IPS-20b (cell line): ENCODE measurements at regions not wholly inside any gene's neighbourhood (a gene's known extent, or its start where the extent isn't known, plus 50 kb on each side); places are given as distances from the start of the nearest gene placed in this dataset.

Source experiments
- H3K27ac ChIP-seq: one replicate; pipeline ENCODE4 v1.5.1; 2013; ENCODE audit warnings: low read length
- H3K27me3 ChIP-seq: 2 replicates; pipeline ENCODE4 v1.6.1; 2013; ENCODE audit warnings: mild to moderate bottlenecking, low read length, inconsistent platforms; ENCODE audit not compliant: insufficient read depth
- H3K36me3 ChIP-seq: 2 replicates; pipeline ENCODE4 v1.6.1; 2013; ENCODE audit warnings: low read depth, mild to moderate bottlenecking, inconsistent platforms, low read length, moderate library complexity; ENCODE audit not compliant: insufficient read depth
- H3K4me1 ChIP-seq: 2 replicates; pipeline ENCODE4 v1.6.1; 2013; ENCODE audit warnings: mild to moderate bottlenecking, control low read depth, inconsistent platforms, low read length, moderate library complexity; ENCODE audit not compliant: insufficient read depth
- H3K4me3 ChIP-seq: 2 replicates; pipeline ENCODE4 v1.5.1; 2013; ENCODE audit warnings: mild to moderate bottlenecking, low read length, inconsistent platforms
- H3K9ac ChIP-seq: 2 replicates; pipeline ENCODE4 v1.6.1; 2013; ENCODE audit warnings: low read depth, mild to moderate bottlenecking, inconsistent platforms, low read length, moderate library complexity
- H3K9me3 ChIP-seq: 2 replicates; pipeline ENCODE4 v1.6.1; 2013; ENCODE audit warnings: mild to moderate bottlenecking, low read depth, low read length, inconsistent platforms; ENCODE audit not compliant: insufficient read depth

- Histone ChIP-seq H3K27ac (no peak overlapping the region), H3K4me1 (no peaks in the 10 kb centered on the region), H3K36me3 (no peaks in the 10 kb centered on the region), H3K9me3 (no peaks in the 10 kb centered on the region), H3K9ac (no peak overlapping the region), H3K4me3 (no peak overlapping the region), H3K27me3 (no peaks in the 10 kb centered on the region)
Observed at GRCh38 chr1:239570878-239571277, 184.5 kb downstream of the CHRM3 start.

GRCh38 chr1:239572183-239572582, 185.8 kb downstream of the CHRM3 start:
- H3K27me3 ChIP-seq = no peaks in the 10 kb centered on the region
- H3K9me3 ChIP-seq = no peaks in the 10 kb centered on the region
- no peaks in the 10 kb centered on the region for H3K4me1 ChIP-seq
- H3K9ac ChIP-seq = no peak overlapping the region
- H3K4me3 ChIP-seq = no peak overlapping the region
- H3K36me3 ChIP-seq = no peaks in the 10 kb centered on the region
- H3K27ac ChIP-seq = no peak overlapping the region

GRCh38 chr1:239574112-239574511, 187.7 kb downstream of the CHRM3 start:
- no peaks in the 10 kb centered on the region for H3K4me1 ChIP-seq
- no peaks in the 10 kb centered on the region for H3K27me3 ChIP-seq
- H3K9ac ChIP-seq = no peak overlapping the region
- no peak overlapping the region for H3K27ac ChIP-seq
- H3K9me3 ChIP-seq = no peaks in the 10 kb centered on the region
- no peaks in the 10 kb centered on the region for H3K36me3 ChIP-seq
- H3K4me3 ChIP-seq = no peak overlapping the region

GRCh38 chr1:239575113-239575512, 188.7 kb downstream of the CHRM3 start:
- no peak overlapping the region for H3K27ac ChIP-seq
- H3K27me3 ChIP-seq = no peaks in the 10 kb centered on the region
- H3K36me3 ChIP-seq = no peaks in the 10 kb centered on the region
- H3K9ac ChIP-seq = no peak overlapping the region
- H3K9me3 ChIP-seq = no peaks in the 10 kb centered on the region
- H3K4me3 ChIP-seq = no peak overlapping the region
- H3K4me1 ChIP-seq = no peaks in the 10 kb centered on the region

GRCh38 chr1:239583536-239583935, 197.2 kb downstream of the CHRM3 start:
- Histone ChIP-seq H3K4me3 (no peak overlapping the region), H3K27me3 (no peaks in the 10 kb centered on the region), H3K9me3 (no peaks in the 10 kb centered on the region; the same call in 1 of the 2 replicates), H3K27ac (no peak overlapping the region), H3K9ac (no peak overlapping the region), H3K36me3 (no peaks in the 10 kb centered on the region), H3K4me1 (no peaks in the 10 kb centered on the region)

GRCh38 chr1:239586128-239586527, 199.8 kb downstream of the CHRM3 start:
- Histone ChIP-seq H3K9me3 (no peaks in the 10 kb centered on the region), H3K4me3 (no peak overlapping the region), H3K36me3 (no peaks in the 10 kb centered on the region), H3K4me1 (no peaks in the 10 kb centered on the region), H3K9ac (no peak overlapping the region), H3K27ac (no peak overlapping the region), H3K27me3 (no peaks in the 10 kb centered on the region)

- no peaks in the 10 kb centered on the region for H3K27me3 ChIP-seq
- no peaks in the 10 kb centered on the region for H3K9me3 ChIP-seq
- H3K9ac ChIP-seq = no peak overlapping the region
- no peaks in the 10 kb centered on the region for H3K4me1 ChIP-seq
- no peaks in the 10 kb centered on the region for H3K36me3 ChIP-seq
- no peak overlapping the region for H3K27ac ChIP-seq
- no peak overlapping the region for H3K4me3 ChIP-seq
Observed at GRCh38 chr1:239587066-239587465, 200.7 kb downstream of the CHRM3 start.

- Histone ChIP-seq H3K4me1 (no peaks in the 10 kb centered on the region), H3K36me3 (no peaks in the 10 kb centered on the region), H3K4me3 (no peak overlapping the region), H3K9me3 (no peaks in the 10 kb centered on the region), H3K27me3 (no peaks in the 10 kb centered on the region), H3K27ac (no peak overlapping the region), H3K9ac (no peak overlapping the region)
Observed at GRCh38 chr1:239587574-239588369, 201.4 kb downstream of the CHRM3 start.

GRCh38 chr1:239590556-239590955, 204.2 kb downstream of the CHRM3 start:
- H3K9me3 ChIP-seq = no peaks in the 10 kb centered on the region
- H3K27me3 ChIP-seq = no peaks in the 10 kb centered on the region
- H3K4me1 ChIP-seq = no peaks in the 10 kb centered on the region
- H3K36me3 ChIP-seq = no peaks in the 10 kb centered on the region
- H3K27ac ChIP-seq = no peak overlapping the region
- H3K9ac ChIP-seq = no peak overlapping the region
- H3K4me3 ChIP-seq = no peak overlapping the region

GRCh38 chr1:239593527-239593926, 207.2 kb downstream of the CHRM3 start:
- no peak overlapping the region for H3K4me3 ChIP-seq
- H3K9me3 ChIP-seq = no peaks in the 10 kb centered on the region
- H3K27ac ChIP-seq = no peak overlapping the region
- H3K4me1 ChIP-seq = no peaks in the 10 kb centered on the region
- no peaks in the 10 kb centered on the region for H3K27me3 ChIP-seq
- H3K9ac ChIP-seq = no peak overlapping the region
- H3K36me3 ChIP-seq = no peaks in the 10 kb centered on the region

- no peaks in the 10 kb centered on the region for H3K27me3 ChIP-seq
- no peaks in the 10 kb centered on the region for H3K9me3 ChIP-seq
- H3K9ac ChIP-seq = no peak overlapping the region
- H3K36me3 ChIP-seq = no peaks in the 10 kb centered on the region
- no peak overlapping the region for H3K27ac ChIP-seq
- H3K4me1 ChIP-seq = no peaks in the 10 kb centered on the region
- no peak overlapping the region for H3K4me3 ChIP-seq
Observed at GRCh38 chr1:239600588-239600987, 214.2 kb downstream of the CHRM3 start.

- Histone ChIP-seq H3K27ac (no peak overlapping the region), H3K36me3 (no peaks in the 10 kb centered on the region), H3K4me3 (no peak overlapping the region), H3K27me3 (no peaks in the 10 kb centered on the region), H3K4me1 (no peaks in the 10 kb centered on the region), H3K9ac (no peak overlapping the region), H3K9me3 (no peaks in the 10 kb centered on the region)
Observed at GRCh38 chr1:239601108-239601507, 214.7 kb downstream of the CHRM3 start.
